Neural progenitor cell (in vitro differentiated cells): ENCODE measurements at regions not wholly inside any gene's neighbourhood (a gene's known extent, or its start where the extent isn't known, plus 50 kb on each side); places are given as distances from the start of the nearest gene placed in this dataset.

Experiments
- DNase-seq: peaks from one replicate; pipeline ENCODE4 v3.0.0-alpha.2; 2016; ENCODE audit warnings: low spot score
- H2AFZ ChIP-seq: fragments of 200-600 bp; sonication (generic); replicated peaks from 2 replicates; pipeline ENCODE4 v1.6.1; 2016; ENCODE audit warnings: antibody characterized with exemption
- H3F3A ChIP-seq: fragments of 200-600 bp; sonication (generic); 2 replicates; pipeline ENCODE4 v1.6.1; 2016; ENCODE audit warnings: antibody characterized with exemption, low read depth
- H3K27ac ChIP-seq: fragments of 200-600 bp; sonication (generic); 2 replicates; pipeline ENCODE4 v1.5.1; 2016; ENCODE audit warnings: mild to moderate bottlenecking
- H3K27me3 ChIP-seq: fragments of 200-600 bp; sonication (generic); 2 replicates; pipeline ENCODE4 v1.6.1; 2016; ENCODE audit warnings: mild to moderate bottlenecking, moderate library complexity
- H3K36me3 ChIP-seq: fragments of 200-600 bp; sonication (generic); 2 replicates; pipeline ENCODE4 v1.5.1; 2016
- H3K4me1 ChIP-seq: fragments of 200-600 bp; sonication (generic); 2 replicates; pipeline ENCODE4 v1.6.1; 2016; ENCODE audit warnings: mixed run types
- H3K4me2 ChIP-seq: fragments of 200-600 bp; sonication (generic); 2 replicates; pipeline ENCODE4 v1.6.1; 2016
- H3K4me3 ChIP-seq: fragments of 200-600 bp; sonication (generic); 2 replicates; pipeline ENCODE4 v1.5.1; 2016
- H3K79me2 ChIP-seq: fragments of 200-600 bp; sonication (generic); 2 replicates; pipeline ENCODE4 v1.6.1; 2016; ENCODE audit warnings: low read depth
- H3K9ac ChIP-seq: fragments of 200-600 bp; sonication (generic); 2 replicates; pipeline ENCODE4 v1.6.1; 2016
- H3K9me3 ChIP-seq: fragments of 200-600 bp; sonication (generic); 2 replicates; pipeline ENCODE4 v1.5.1; 2016; ENCODE audit warnings: low read depth
- H4K20me1 ChIP-seq: fragments of 200-600 bp; sonication (generic); 2 replicates; pipeline ENCODE4 v1.6.1; 2016; ENCODE audit warnings: low read depth
- H3K27ac Mint-ChIP-seq: 3 replicates; pipeline ENCODE4 v1.8.0; 2021; ENCODE audit warnings: mixed read lengths
- H3K27me3 Mint-ChIP-seq: 2 replicates; pipeline ENCODE4 v1.8.0; 2022; ENCODE audit warnings: low read depth, mild to moderate bottlenecking, inconsistent platforms, moderate library complexity, mixed read lengths; ENCODE audit not compliant: insufficient read depth
- H3K36me3 Mint-ChIP-seq: 3 replicates; pipeline ENCODE4 v1.8.0; 2021; ENCODE audit warnings: mixed read lengths
- H3K4me1 Mint-ChIP-seq: 3 replicates; pipeline ENCODE4 v1.8.0; 2021; ENCODE audit warnings: mixed read lengths
- H3K4me3 Mint-ChIP-seq: 3 replicates; pipeline ENCODE4 v1.8.0; 2021; ENCODE audit warnings: mild to moderate bottlenecking, moderate library complexity, mixed read lengths
- H3K9me3 Mint-ChIP-seq: 3 replicates; pipeline ENCODE4 v1.8.0; 2020; ENCODE audit warnings: mixed read lengths
- EZH2 ChIP-seq: fragments of 200-600 bp; sonication (generic); IDR thresholded peaks from 2 replicates; pipeline ENCODE4 v1.6.1; 2017; ENCODE audit warnings: antibody characterized with exemption, mild to moderate bottlenecking, moderate library complexity
- EZH2phosphoT487 ChIP-seq: fragments of 200-600 bp; sonication (generic); IDR thresholded peaks from 2 replicates; pipeline ENCODE4 v1.6.1; 2017; ENCODE audit warnings: antibody characterized with exemption
- TF ChIP-seq, protein P1 (sequence below): fragments of 200-600 bp; sonication (generic); IDR thresholded peaks from 2 replicates; pipeline ENCODE4 v1.5.1; 2017; ENCODE audit warnings: antibody characterized with exemption, mild to moderate bottlenecking

GRCh38 chr2:217095511-217096205 lies 235.8 kb upstream of the TNP1 start:
- peaks cover 4% of the 10 kb centered on the region for H3K27me3 Mint-ChIP-seq
- no peaks in the 10 kb centered on the region for H3F3A ChIP-seq
- no peak overlapping the region for H3K4me3 ChIP-seq
- H3K4me2 ChIP-seq: no peak overlapping the region
- H3K79me2 ChIP-seq: no peaks in the 10 kb centered on the region
- H3K4me1 ChIP-seq: no peaks in the 10 kb centered on the region
- H3K27ac Mint-ChIP-seq: no peak overlapping the region
- H3K4me3 Mint-ChIP-seq: no peak overlapping the region
- no peaks in the 10 kb centered on the region for H3K36me3 Mint-ChIP-seq
- no peaks in the 10 kb centered on the region for H4K20me1 ChIP-seq
- no peak overlapping the region for H3K27ac ChIP-seq
- H3K27me3 ChIP-seq: no peaks in the 10 kb centered on the region
- DNase-seq: no peak
- no peak for TF ChIP-seq EZH2phosphoT487
- TF ChIP-seq, protein P1, sequence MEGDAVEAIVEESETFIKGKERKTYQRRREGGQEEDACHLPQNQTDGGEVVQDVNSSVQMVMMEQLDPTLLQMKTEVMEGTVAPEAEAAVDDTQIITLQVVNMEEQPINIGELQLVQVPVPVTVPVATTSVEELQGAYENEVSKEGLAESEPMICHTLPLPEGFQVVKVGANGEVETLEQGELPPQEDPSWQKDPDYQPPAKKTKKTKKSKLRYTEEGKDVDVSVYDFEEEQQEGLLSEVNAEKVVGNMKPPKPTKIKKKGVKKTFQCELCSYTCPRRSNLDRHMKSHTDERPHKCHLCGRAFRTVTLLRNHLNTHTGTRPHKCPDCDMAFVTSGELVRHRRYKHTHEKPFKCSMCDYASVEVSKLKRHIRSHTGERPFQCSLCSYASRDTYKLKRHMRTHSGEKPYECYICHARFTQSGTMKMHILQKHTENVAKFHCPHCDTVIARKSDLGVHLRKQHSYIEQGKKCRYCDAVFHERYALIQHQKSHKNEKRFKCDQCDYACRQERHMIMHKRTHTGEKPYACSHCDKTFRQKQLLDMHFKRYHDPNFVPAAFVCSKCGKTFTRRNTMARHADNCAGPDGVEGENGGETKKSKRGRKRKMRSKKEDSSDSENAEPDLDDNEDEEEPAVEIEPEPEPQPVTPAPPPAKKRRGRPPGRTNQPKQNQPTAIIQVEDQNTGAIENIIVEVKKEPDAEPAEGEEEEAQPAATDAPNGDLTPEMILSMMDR: no peak
- no peak for TF ChIP-seq EZH2
- no peaks in the 10 kb centered on the region for H3K36me3 ChIP-seq
- no peaks in the 10 kb centered on the region for H3K9me3 ChIP-seq
- H3K4me1 Mint-ChIP-seq: no peaks in the 10 kb centered on the region
- no peak overlapping the region for H2AFZ ChIP-seq
- no peak overlapping the region for H3K9ac ChIP-seq
- peaks cover 6% of the 10 kb centered on the region for H3K9me3 Mint-ChIP-seq

DNA sequence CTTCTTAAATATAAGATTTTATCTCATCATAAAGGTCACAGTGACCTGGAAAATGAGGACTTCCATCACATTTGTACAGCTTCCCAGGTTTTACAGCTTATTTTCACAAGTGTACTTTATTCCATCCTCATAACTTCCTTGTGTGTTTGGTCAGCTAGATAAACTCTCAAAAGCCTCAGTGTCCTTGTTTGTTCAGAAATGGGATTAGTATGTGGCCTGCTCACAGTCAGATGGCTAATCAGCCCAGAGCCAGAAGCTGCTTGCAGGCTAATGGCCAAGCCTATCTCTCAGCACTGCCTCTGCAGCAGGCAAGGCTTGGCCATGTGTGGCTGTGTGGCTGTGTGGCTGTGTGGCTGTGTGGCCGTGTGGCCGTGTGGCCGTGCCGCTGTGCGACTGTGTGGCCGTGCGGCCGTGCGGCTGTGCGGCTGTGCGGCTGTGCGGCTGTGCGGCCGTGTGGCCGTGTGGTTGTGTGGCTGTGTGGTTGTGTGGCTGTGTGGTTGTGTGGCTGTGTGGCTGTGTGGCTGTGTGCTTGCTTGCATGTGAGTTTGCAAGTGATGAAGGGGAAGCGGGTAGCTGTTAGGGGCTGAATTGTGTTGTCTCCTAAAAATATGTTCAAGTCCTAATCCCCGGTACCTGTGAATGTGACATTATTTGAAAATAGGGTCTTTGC lies 233.0 kb upstream of the TNP1 start:
- DNase-seq: no peak
- Histone ChIP-seq H3K79me2 (no peaks in the 10 kb centered on the region), H2AFZ (no peak overlapping the region), H3K27me3 (no peaks in the 10 kb centered on the region), H3K9me3 (no peaks in the 10 kb centered on the region), H4K20me1 (no peaks in the 10 kb centered on the region), H3K4me3 (no peak overlapping the region), H3K9ac (no peak overlapping the region), H3K4me1 (peaks cover 7% of the 10 kb centered on the region), H3K27ac (no peak overlapping the region), H3K36me3 (no peaks in the 10 kb centered on the region), H3F3A (no peaks in the 10 kb centered on the region), H3K4me2 (no peak overlapping the region)
- H3K4me1 Mint-ChIP-seq: peaks cover 4% of the 10 kb centered on the region
- no peak overlapping the region for H3K27ac Mint-ChIP-seq
- H3K4me3 Mint-ChIP-seq: no peak overlapping the region
- no peak for TF ChIP-seq EZH2
- TF ChIP-seq EZH2phosphoT487: no peak
- TF ChIP-seq, protein P1: no peak
- H3K27me3 Mint-ChIP-seq: peaks cover 6% of the 10 kb centered on the region
- H3K36me3 Mint-ChIP-seq: no peaks in the 10 kb centered on the region
- H3K9me3 Mint-ChIP-seq: peaks cover 6% of the 10 kb centered on the region

- H2AFZ ChIP-seq: no peak overlapping the region
- H3K36me3 ChIP-seq: no peaks in the 10 kb centered on the region
- no peaks in the 10 kb centered on the region for H3K27me3 ChIP-seq
- no peak overlapping the region for H3K4me3 Mint-ChIP-seq
- no peak overlapping the region for H3K27ac Mint-ChIP-seq
- TF ChIP-seq, protein P1: no peak
- no peak for TF ChIP-seq EZH2
- no peak for TF ChIP-seq EZH2phosphoT487
- no peak overlapping the region for H3K4me3 ChIP-seq
- H3K4me1 ChIP-seq: peaks cover 7% of the 10 kb centered on the region
- H4K20me1 ChIP-seq: no peaks in the 10 kb centered on the region
- no peaks in the 10 kb centered on the region for H3K36me3 Mint-ChIP-seq
- no peak overlapping the region for H3K9ac ChIP-seq
- peaks cover 6% of the 10 kb centered on the region for H3K27me3 Mint-ChIP-seq
- DNase-seq: no peak
- peaks cover 4% of the 10 kb centered on the region for H3K4me1 Mint-ChIP-seq
- H3F3A ChIP-seq: no peaks in the 10 kb centered on the region
- no peaks in the 10 kb centered on the region for H3K79me2 ChIP-seq
- H3K9me3 Mint-ChIP-seq: peaks cover 6% of the 10 kb centered on the region
- no peaks in the 10 kb centered on the region for H3K9me3 ChIP-seq
- H3K4me2 ChIP-seq: no peak overlapping the region
- no peak overlapping the region for H3K27ac ChIP-seq
These were observed 231.7 kb upstream of the TNP1 start for GRCh38 chr2:217091531-217091930.
